Stimulated activated CD8-positive, alpha-beta memory T cell treated with anti-CD3 and anti-CD28 coated beads, Interleukin-12 subunit alpha, Interleukin-12 subunit beta, amount 100 ng/mL, for 24 hours (primary cell): ENCODE measurements at regions not wholly inside any gene's neighbourhood (a gene's known extent, or its start where the extent isn't known, plus 50 kb on each side); places are given as distances from the start of the nearest gene placed in this dataset.
"Not testable (repeated sequence)": the region's sequence is repeated elsewhere in the genome, so short reads cannot be mapped to it uniquely, and the experiment has no call there.

ENCODE experiments used
- DNase-seq: peaks from one replicate; pipeline ENCODE4 v3.0.0-alpha.2; 2020; ENCODE audit errors: extremely low read depth

GRCh38 chr13:44306371-44307192 is 67.0 kb upstream of the SERP2 start:
- DNase-seq: no peak

- DNase-seq: no peak
Observed at GRCh38 chr13:44307255-44307654, 66.4 kb upstream of the SERP2 start.

GRCh38 chr13:44307844-44308243 is 65.8 kb upstream of the SERP2 start:
- DNase-seq: no peak

GRCh38 chr13:44308352-44308751 is 65.3 kb upstream of the SERP2 start:
- DNase-seq: no peak

GRCh38 chr13:44309794-44310757 is 63.5 kb upstream of the SERP2 start:
- DNase-seq: no peak

- DNase-seq: no peak
Observed at GRCh38 chr13:44311011-44311780, 62.4 kb upstream of the SERP2 start.

- DNase-seq: no peak
Observed at GRCh38 chr13:44312131-44312530, 61.5 kb upstream of the SERP2 start.

GRCh38 chr13:44312834-44313551 is 60.6 kb upstream of the SERP2 start:
- DNase-seq: no peak

- DNase-seq: no peak
Observed at GRCh38 chr13:44313674-44314073, 60.0 kb upstream of the SERP2 start.

- DNase-seq: not testable (repeated sequence)
Observed at GRCh38 chr13:44314160-44314559, 59.5 kb upstream of the SERP2 start.

- no peak for DNase-seq
Observed at GRCh38 chr13:44317752-44318151, 55.9 kb upstream of the SERP2 start.

- DNase-seq: no peak
Observed at GRCh38 chr13:44318161-44318560, 55.5 kb upstream of the SERP2 start.

GRCh38 chr13:44320611-44321010 is 53.0 kb upstream of the SERP2 start:
- no peak for DNase-seq

GRCh38 chr13:44321961-44322360 is 51.7 kb upstream of the SERP2 start:
- no peak for DNase-seq

- DNase-seq: no peak
Observed at GRCh38 chr13:44322928-44323327, 50.7 kb upstream of the SERP2 start.

- DNase-seq: no peak
Observed at GRCh38 chr13:44323754-44324153, 49.9 kb upstream of the SERP2 start.
